CD4-positive, CD25-positive, alpha-beta regulatory T cell (primary cell): ENCODE measurements at regions not wholly inside any gene's neighbourhood (a gene's known extent, or its start where the extent isn't known, plus 50 kb on each side); places are given as distances from the start of the nearest gene placed in this dataset.

Experiments
- ATAC-seq, 2 donors: fragments of 150-1000 bp; cut with Tn5 transposase; one replicate each; pipeline ENCODE4 v1.10.0; 2021; ENCODE audit warnings: low read depth in 2 of 2, moderate number of reproducible peaks in 2 of 2, moderate library complexity in 1 of 2
- DNase-seq, 3 donors: peaks; one replicate each; pipeline versions ENCODE4 v3.0.0 to v3.0.0-alpha.2; 2012 to 2022; ENCODE audit warnings: mixed read lengths in 1 of 3
- H3K27ac ChIP-seq: one replicate; pipeline ENCODE4 v1.7.0; 2013; ENCODE audit warnings: mild to moderate bottlenecking, low read length; ENCODE audit not compliant: insufficient read depth, poor library complexity, severe bottlenecking
- H3K27me3 ChIP-seq: one replicate; pipeline ENCODE4 v1.7.0; 2013; ENCODE audit warnings: low read length; ENCODE audit not compliant: control insufficient read depth, insufficient read depth
- H3K36me3 ChIP-seq: one replicate; pipeline ENCODE4 v1.7.0; 2013; ENCODE audit warnings: mild to moderate bottlenecking, low read length, moderate library complexity; ENCODE audit not compliant: control insufficient read depth, insufficient read depth
- H3K4me1 ChIP-seq: 2 replicates; pipeline ENCODE4 v1.7.0; 2013; ENCODE audit warnings: mild to moderate bottlenecking, low read length; ENCODE audit not compliant: insufficient read depth, control insufficient read depth, poor library complexity, severe bottlenecking
- H3K4me3 ChIP-seq: one replicate; pipeline ENCODE4 v1.7.0; 2013; ENCODE audit warnings: low read depth, mild to moderate bottlenecking, low read length, moderate library complexity
- H3K9me3 ChIP-seq, 2 experiments: 1 replicate in 1 of 2; 2 replicates in 1 of 2; pipeline ENCODE4 v1.7.0; 2013; ENCODE audit warnings: low read length in 2 of 2, mild to moderate bottlenecking in 1 of 2, moderate library complexity in 1 of 2; ENCODE audit not compliant: control insufficient read depth in 2 of 2
- H3K27ac Mint-ChIP-seq, 3 donors: one replicate each; pipeline ENCODE4 v1.8.0; 2020 to 2022; ENCODE audit warnings: mild to moderate bottlenecking in 3 of 3, mixed read lengths in 3 of 3, moderate library complexity in 2 of 3
- H3K27me3 Mint-ChIP-seq: one replicate; pipeline ENCODE4 v1.8.0; 2022; ENCODE audit warnings: mild to moderate bottlenecking, mixed read lengths
- H3K36me3 Mint-ChIP-seq: one replicate; pipeline ENCODE4 v1.8.0; 2020; ENCODE audit warnings: mixed read lengths
- H3K4me1 Mint-ChIP-seq, 4 donors: one replicate each; pipeline ENCODE4 v1.8.0; 2020 to 2022; ENCODE audit warnings: mixed read lengths in 4 of 4, mild to moderate bottlenecking in 1 of 4
- H3K4me3 Mint-ChIP-seq, 4 donors: one replicate each; pipeline ENCODE4 v1.8.0; 2020 to 2022; ENCODE audit warnings: mild to moderate bottlenecking in 4 of 4, mixed read lengths in 4 of 4, moderate library complexity in 3 of 4
- H3K9me3 Mint-ChIP-seq, 7 donors: one replicate each; pipeline ENCODE4 v1.8.0; 2020 to 2022; ENCODE audit warnings: mixed read lengths in 7 of 7, mild to moderate bottlenecking in 3 of 7, moderate library complexity in 2 of 7

GRCh38 chr4:27173280-27173679, 312.6 kb downstream of the STIM2 start:
- Histone ChIP-seq H3K27ac (no peak overlapping the region), H3K4me1 (no peaks in the 10 kb centered on the region), H3K27me3 (no peaks in the 10 kb centered on the region), H3K4me3 (no peak overlapping the region), H3K9me3 (no peaks in the 10 kb centered on the region), H3K36me3 (no peaks in the 10 kb centered on the region)
- no peaks in the 10 kb centered on the region for H3K27me3 Mint-ChIP-seq
- ATAC-seq (no peak), DNase-seq (no peak)
- no peak overlapping the region for H3K4me3 Mint-ChIP-seq
- no peaks in the 10 kb centered on the region for H3K36me3 Mint-ChIP-seq
- no peaks in the 10 kb centered on the region for H3K4me1 Mint-ChIP-seq
- H3K27ac Mint-ChIP-seq: no peak overlapping the region
- H3K9me3 Mint-ChIP-seq: peaks cover 0 to 5% (median 2%) of the 10 kb centered on the region in 7 donors

GRCh38 chr4:27176400-27176799, 315.8 kb downstream of the STIM2 start:
- H3K36me3 ChIP-seq: no peaks in the 10 kb centered on the region
- H3K27me3 Mint-ChIP-seq: no peaks in the 10 kb centered on the region
- H3K27ac Mint-ChIP-seq: no peak overlapping the region
- H3K4me1 ChIP-seq: no peaks in the 10 kb centered on the region
- H3K4me3 ChIP-seq: no peak overlapping the region
- no peak overlapping the region for H3K27ac ChIP-seq
- DNase-seq (peak in 1 of 3 donors; percentile 6), ATAC-seq (no peak)
- H3K4me3 Mint-ChIP-seq: no peak overlapping the region
- no peaks in the 10 kb centered on the region for H3K9me3 ChIP-seq
- peaks cover 0 to 5% (median 2%) of the 10 kb centered on the region in 7 donors for H3K9me3 Mint-ChIP-seq
- H3K36me3 Mint-ChIP-seq: no peaks in the 10 kb centered on the region
- H3K27me3 ChIP-seq: no peaks in the 10 kb centered on the region
- no peaks in the 10 kb centered on the region for H3K4me1 Mint-ChIP-seq

DNA sequence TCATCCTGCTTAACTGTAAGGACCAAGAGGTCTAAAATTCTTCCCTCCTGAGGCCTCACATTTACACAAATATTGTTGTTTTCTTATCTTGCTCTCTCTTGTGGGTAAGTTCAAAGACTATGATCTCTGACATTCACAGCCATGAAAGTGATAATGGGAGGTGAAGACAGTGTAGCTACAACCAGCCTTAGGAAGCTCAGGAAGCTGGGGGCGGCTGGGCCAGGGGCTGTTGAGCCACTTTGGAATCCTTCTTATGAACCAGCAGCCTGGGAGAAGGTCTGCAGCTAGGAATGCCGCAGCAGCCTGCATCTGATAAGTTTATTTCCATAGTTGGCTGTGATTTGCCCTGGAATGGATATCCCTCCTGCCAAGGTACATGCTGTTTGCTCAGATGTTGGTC, 316.2 kb downstream of the STIM2 start:
- Mint-ChIP-seq H3K9me3 (peaks cover 0 to 5% (median 2%) of the 10 kb centered on the region in 7 donors), H3K4me1 (no peaks in the 10 kb centered on the region), H3K36me3 (no peaks in the 10 kb centered on the region), H3K27ac (no peak overlapping the region), H3K27me3 (no peaks in the 10 kb centered on the region), H3K4me3 (no peak overlapping the region)
- no peaks in the 10 kb centered on the region for H3K9me3 ChIP-seq
- H3K27ac ChIP-seq: no peak overlapping the region
- H3K4me1 ChIP-seq: no peaks in the 10 kb centered on the region
- no peak for DNase-seq
- no peak overlapping the region for H3K4me3 ChIP-seq
- no peaks in the 10 kb centered on the region for H3K36me3 ChIP-seq
- no peaks in the 10 kb centered on the region for H3K27me3 ChIP-seq
- ATAC-seq: no peak

GRCh38 chr4:27178061-27178460, 317.4 kb downstream of the STIM2 start:
- H3K4me3 ChIP-seq: no peak overlapping the region
- no peaks in the 10 kb centered on the region for H3K36me3 ChIP-seq
- Mint-ChIP-seq H3K4me1 (no peaks in the 10 kb centered on the region), H3K27me3 (no peaks in the 10 kb centered on the region), H3K36me3 (no peaks in the 10 kb centered on the region), H3K9me3 (peaks cover 0 to 5% (median 2%) of the 10 kb centered on the region in 7 donors), H3K27ac (no peak overlapping the region), H3K4me3 (no peak overlapping the region)
- no peak overlapping the region for H3K27ac ChIP-seq
- ATAC-seq (no peak), DNase-seq (no peak)
- no peaks in the 10 kb centered on the region for H3K27me3 ChIP-seq
- no peaks in the 10 kb centered on the region for H3K9me3 ChIP-seq
- H3K4me1 ChIP-seq: no peaks in the 10 kb centered on the region

GRCh38 chr4:27181693-27182092, 321.1 kb downstream of the STIM2 start:
- H3K27me3 ChIP-seq: no peaks in the 10 kb centered on the region
- no peaks in the 10 kb centered on the region for H3K27me3 Mint-ChIP-seq
- no peak for ATAC-seq

DNA sequence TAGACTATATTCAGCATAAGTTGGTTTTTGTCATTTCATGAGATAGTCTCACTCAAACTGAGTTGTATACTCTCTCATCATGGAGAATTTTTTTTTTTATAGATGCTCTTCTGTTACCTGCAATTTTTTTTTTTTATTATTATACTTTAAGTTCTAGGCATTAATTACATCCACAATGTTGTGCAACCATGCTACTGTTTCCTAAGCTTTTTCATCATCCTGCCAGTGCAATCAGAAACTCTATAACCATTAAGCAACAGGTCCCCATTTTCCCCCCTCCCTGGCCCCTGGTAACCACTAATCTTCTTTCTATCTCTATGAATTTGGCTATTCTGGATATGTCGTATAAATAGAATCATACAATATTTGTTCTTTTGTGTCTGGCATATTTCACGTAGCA, 321.6 kb downstream of the STIM2 start:
- no peak overlapping the region for H3K4me3 Mint-ChIP-seq
- DNase-seq: no peak
- no peaks in the 10 kb centered on the region for H3K36me3 Mint-ChIP-seq
- no peaks in the 10 kb centered on the region for H3K4me1 Mint-ChIP-seq
- no peaks in the 10 kb centered on the region for H3K27me3 ChIP-seq
- no peaks in the 10 kb centered on the region for H3K27me3 Mint-ChIP-seq
- no peak overlapping the region for H3K4me3 ChIP-seq
- H3K27ac Mint-ChIP-seq: no peak overlapping the region
- no peak for ATAC-seq
- no peaks in the 10 kb centered on the region for H3K4me1 ChIP-seq
- H3K27ac ChIP-seq: no peak overlapping the region
- H3K9me3 Mint-ChIP-seq: peaks cover 0 to 2% (median 1%) of the 10 kb centered on the region in 7 donors
- H3K36me3 ChIP-seq: no peaks in the 10 kb centered on the region
- H3K9me3 ChIP-seq: no peaks in the 10 kb centered on the region

More at GRCh38 chr4:27181693-27182092, 321.1 kb downstream of the STIM2 start:
- H3K36me3 ChIP-seq: no peaks in the 10 kb centered on the region
- DNase-seq: no peak
- no peaks in the 10 kb centered on the region for H3K36me3 Mint-ChIP-seq
- H3K9me3 ChIP-seq: no peaks in the 10 kb centered on the region
- H3K4me3 Mint-ChIP-seq: no peak overlapping the region
- no peak overlapping the region for H3K27ac ChIP-seq
- peaks cover 0 to 2% (median 0%) of the 10 kb centered on the region in 7 donors for H3K9me3 Mint-ChIP-seq
- H3K4me1 ChIP-seq: no peaks in the 10 kb centered on the region
- H3K4me3 ChIP-seq: no peak overlapping the region
- no peak overlapping the region for H3K27ac Mint-ChIP-seq
- H3K4me1 Mint-ChIP-seq: no peaks in the 10 kb centered on the region

GRCh38 chr4:27184508-27185155, 324.0 kb downstream of the STIM2 start:
- Histone ChIP-seq H3K4me1 (no peaks in the 10 kb centered on the region), H3K9me3 (no peaks in the 10 kb centered on the region), H3K27ac (no peak overlapping the region), H3K4me3 (no peak overlapping the region), H3K27me3 (no peaks in the 10 kb centered on the region), H3K36me3 (no peaks in the 10 kb centered on the region)
- Mint-ChIP-seq H3K27ac (no peak overlapping the region), H3K4me1 (no peaks in the 10 kb centered on the region), H3K36me3 (no peaks in the 10 kb centered on the region), H3K9me3 (peaks cover 0 to 3% (median 1%) of the 10 kb centered on the region in 7 donors), H3K4me3 (no peak overlapping the region), H3K27me3 (no peaks in the 10 kb centered on the region)
- DNase-seq (no peak), ATAC-seq (no peak)

DNA sequence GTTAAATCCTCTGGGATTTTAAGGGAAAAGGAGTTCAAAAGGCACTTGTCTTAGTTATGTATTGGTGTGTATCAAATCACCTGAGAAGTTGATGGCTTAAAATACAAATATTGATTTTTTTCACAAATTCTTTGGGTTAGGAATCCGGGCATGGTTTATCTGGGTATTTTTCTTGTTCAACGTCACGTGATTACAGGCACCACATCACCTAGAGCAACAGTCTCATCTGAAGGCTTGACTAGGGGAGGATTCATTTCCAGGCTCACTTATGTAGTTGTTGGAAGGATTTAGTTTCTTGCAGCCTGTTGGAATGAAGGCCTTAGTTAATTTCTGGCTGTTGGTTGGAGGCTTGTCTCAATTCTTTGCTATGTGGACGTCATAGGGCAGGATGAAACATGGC, 326.1 kb downstream of the STIM2 start:
- DNase-seq (no peak), ATAC-seq (no peak)
- Histone ChIP-seq H3K9me3 (no peaks in the 10 kb centered on the region), H3K36me3 (no peaks in the 10 kb centered on the region), H3K4me3 (no peak overlapping the region), H3K27ac (no peak overlapping the region), H3K27me3 (no peaks in the 10 kb centered on the region), H3K4me1 (no peaks in the 10 kb centered on the region)
- no peaks in the 10 kb centered on the region for H3K4me1 Mint-ChIP-seq
- H3K4me3 Mint-ChIP-seq: no peak overlapping the region
- H3K27ac Mint-ChIP-seq: no peak overlapping the region
- H3K36me3 Mint-ChIP-seq: no peaks in the 10 kb centered on the region
- peaks cover 0 to 4% (median 1%) of the 10 kb centered on the region in 7 donors for H3K9me3 Mint-ChIP-seq
- H3K27me3 Mint-ChIP-seq: no peaks in the 10 kb centered on the region
